Liver (tissue), 8 donors: ENCODE measurements at regions not wholly inside any gene's neighbourhood (a gene's known extent, or its start where the extent isn't known, plus 50 kb on each side); places are given as distances from the start of the nearest gene placed in this dataset.

ENCODE experiments used
- DNase-seq: peaks from one replicate; pipeline ENCODE4 v3.0.0-alpha.2; 2017; ENCODE audit warnings: low spot score
- H3K27ac ChIP-seq, 2 donors: one replicate each; pipeline ENCODE4 v1.7.0; 2013; ENCODE audit warnings: inconsistent platforms in 2 of 2, low read length in 2 of 2, control low read depth in 1 of 2, low read depth in 1 of 2, mild to moderate bottlenecking in 1 of 2
- H3K27me3 ChIP-seq, 4 donors: one replicate each; pipeline versions ENCODE4 v1.6.1 to v1.7.0; 2013; ENCODE audit warnings: low read length in 3 of 4, inconsistent platforms in 1 of 4, mild to moderate bottlenecking in 1 of 4, moderate library complexity in 1 of 4; ENCODE audit not compliant: control insufficient read depth in 4 of 4, insufficient read depth in 4 of 4
- H3K36me3 ChIP-seq, 4 donors: one replicate each; pipeline versions ENCODE4 v1.6.1 to v1.7.0; 2013; ENCODE audit warnings: low read length in 3 of 4, mild to moderate bottlenecking in 3 of 4, low read depth in 1 of 4, moderate library complexity in 1 of 4; ENCODE audit not compliant: control insufficient read depth in 4 of 4, insufficient read depth in 3 of 4
- H3K4me1 ChIP-seq, 4 donors: one replicate each; pipeline versions ENCODE4 v1.6.1 to v1.7.0; 2013; ENCODE audit warnings: low read length in 3 of 4, mild to moderate bottlenecking in 3 of 4, moderate library complexity in 1 of 4; ENCODE audit not compliant: control insufficient read depth in 4 of 4, insufficient read depth in 4 of 4
- H3K4me3 ChIP-seq, 3 donors: one replicate each; pipeline versions ENCODE4 v1.6.1 to v1.7.0; 2013; ENCODE audit warnings: low read length in 3 of 3, control low read depth in 1 of 3, low read depth in 1 of 3, mild to moderate bottlenecking in 1 of 3
- H3K9ac ChIP-seq, 2 donors: one replicate each; pipeline ENCODE4 v1.7.0; 2013; ENCODE audit warnings: low read length in 2 of 2, mild to moderate bottlenecking in 2 of 2, moderate library complexity in 2 of 2, control low read depth in 1 of 2, low read depth in 1 of 2
- H3K9me3 ChIP-seq, 4 donors: one replicate each; pipeline versions ENCODE4 v1.6.1 to v1.7.0; 2013; ENCODE audit warnings: low read length in 3 of 4; ENCODE audit not compliant: control insufficient read depth in 4 of 4
- ATF3 ChIP-seq: IDR thresholded peaks from 2 replicates; pipeline ENCODE4 v1.6.1; 2016; ENCODE audit warnings: antibody characterized with exemption
- CTCF ChIP-seq: fragments of 150-350 bp; IDR thresholded peaks from 2 replicates; pipeline ENCODE4 v1.5.1; 2017; ENCODE audit warnings: improper control_type of control experiment, low read depth, low read length; ENCODE audit not compliant: missing input control
- EGR1 ChIP-seq, 2 donors: IDR thresholded peaks; 2 replicates each; pipeline ENCODE4 v1.6.1; 2016 to 2018; ENCODE audit warnings: antibody characterized with exemption in 2 of 2, low read depth in 2 of 2
- FOXA1 ChIP-seq: IDR thresholded peaks from 2 replicates; pipeline ENCODE4 v1.6.1; 2016; ENCODE audit warnings: antibody characterized with exemption
- FOXA2 ChIP-seq: IDR thresholded peaks from 2 replicates; pipeline ENCODE4 v1.6.1; 2016; ENCODE audit warnings: antibody characterized with exemption
- GABPA ChIP-seq, 2 donors: IDR thresholded peaks in 1 of 2; conservative IDR thresholded peaks in 1 of 2; 2 replicates each; pipeline ENCODE4 v1.6.1; 2016; ENCODE audit warnings: antibody characterized with exemption in 2 of 2, mild to moderate bottlenecking in 1 of 2, moderate library complexity in 1 of 2
- HNF4A ChIP-seq, 2 donors: conservative IDR thresholded peaks; 2 replicates each; pipeline ENCODE4 v1.6.1; 2016; ENCODE audit warnings: antibody characterized with exemption in 2 of 2, mild to moderate bottlenecking in 2 of 2
- HNF4G ChIP-seq: IDR thresholded peaks from 2 replicates; pipeline ENCODE4 v1.6.1; 2016; ENCODE audit warnings: antibody characterized with exemption
- JUND ChIP-seq, 2 donors: IDR thresholded peaks; 2 replicates each; pipeline ENCODE4 v1.6.1; 2016; ENCODE audit warnings: antibody characterized with exemption in 2 of 2
- NR2F2 ChIP-seq: IDR thresholded peaks from 2 replicates; pipeline ENCODE4 v1.6.1; 2016; ENCODE audit warnings: antibody characterized with exemption
- RAD21 ChIP-seq, 2 donors: IDR thresholded peaks; 2 replicates each; pipeline ENCODE4 v1.6.1; 2016; ENCODE audit warnings: antibody characterized with exemption in 2 of 2, mild to moderate bottlenecking in 2 of 2
- REST ChIP-seq: IDR thresholded peaks from 2 replicates; pipeline ENCODE4 v1.6.1; 2016; ENCODE audit warnings: antibody characterized with exemption, mild to moderate bottlenecking
- SP1 ChIP-seq: IDR thresholded peaks from 2 replicates; pipeline ENCODE4 v1.6.1; 2018; ENCODE audit warnings: antibody characterized with exemption, mild to moderate bottlenecking
- TAF1 ChIP-seq: conservative IDR thresholded peaks from 2 replicates; pipeline ENCODE4 v1.6.1; 2016; ENCODE audit warnings: antibody characterized with exemption, mild to moderate bottlenecking
- YY1 ChIP-seq: IDR thresholded peaks from 2 replicates; pipeline ENCODE4 v1.6.1; 2016; ENCODE audit warnings: antibody characterized with exemption, mild to moderate bottlenecking
- WGBS: extraction: QIAGEN DNeasy Blood & Tissue Kit; methylation state at CpG from one replicate; pipeline ENCODE4 v1.1.7; 2013; 5-methylcytosine and 5-hydroxymethylcytosine counted together
- donor health status: healthy.
- donor health status: healthy.
- donor health status: healthy.
- donor health status: healthy.
- donor health status: healthy.

- Histone ChIP-seq H3K9me3 (no peaks in the 10 kb centered on the region), H3K27me3 (no peaks in the 10 kb centered on the region), H3K27ac (no peak overlapping the region), H3K4me1 (peaks cover 2 to 17% (median 10%) of the 10 kb centered on the region in 4 donors), H3K9ac (no peak overlapping the region), H3K36me3 (peaks cover 0 to 7% (median 1%) of the 10 kb centered on the region in 4 donors), H3K4me3 (no peak overlapping the region)
- TF ChIP-seq HNF4G, result no peak
- TF ChIP-seq YY1, result no peak
- TF ChIP-seq ATF3, result no peak
- no peak for TF ChIP-seq REST
- no peak for TF ChIP-seq CTCF
- TF ChIP-seq TAF1, result no peak
- no peak for TF ChIP-seq SP1
- TF ChIP-seq EGR1 (IDR thresholded peaks at IDR 0.05; ENCODE audit: low read depth in 2 of 2), result no peak
- TF ChIP-seq JUND (IDR thresholded peaks at IDR 0.05), result no peak
- no peak for TF ChIP-seq HNF4A (conservative IDR thresholded peaks at IDR 0.05)
- no peak for TF ChIP-seq GABPA (IDR thresholded peaks at IDR 0.05 in 1 of 2, conservative IDR thresholded peaks at IDR 0.05 in 1 of 2)
- 92% methylated on average over 2 of the region's 2 CpGs for WGBS
- DNase-seq, result no peak
Measured at GRCh38 chrX:115939636-115940160, 230.8 kb upstream of the AGTR2 start.

- TF ChIP-seq HNF4A (conservative IDR thresholded peaks at IDR 0.05), result no peak
- TF ChIP-seq HNF4G, result no peak
- TF ChIP-seq TAF1, result no peak
- TF ChIP-seq RAD21 (IDR thresholded peaks at IDR 0.05), result no peak
- TF ChIP-seq REST, result no peak
- no peak for TF ChIP-seq JUND (IDR thresholded peaks at IDR 0.05)
- TF ChIP-seq FOXA2, result no peak
- TF ChIP-seq NR2F2, result no peak
- TF ChIP-seq FOXA1, result no peak
- no peak for TF ChIP-seq GABPA (IDR thresholded peaks at IDR 0.05 in 1 of 2, conservative IDR thresholded peaks at IDR 0.05 in 1 of 2)
- TF ChIP-seq CTCF, result no peak
- H3K36me3 ChIP-seq, result peaks cover 0 to 4% (median 0%) of the 10 kb centered on the region in 4 donors
Measured at GRCh38 chrX:115940348-115940747, 230.2 kb upstream of the AGTR2 start.

More at GRCh38 chrX:115940348-115940747, 230.2 kb upstream of the AGTR2 start:
- Histone ChIP-seq H3K9ac (no peak overlapping the region), H3K9me3 (no peaks in the 10 kb centered on the region), H3K4me1 (peaks cover 2 to 17% (median 10%) of the 10 kb centered on the region in 4 donors), H3K4me3 (no peak overlapping the region), H3K27ac (no peak overlapping the region), H3K27me3 (no peaks in the 10 kb centered on the region)
- DNase-seq, result no peak
- WGBS, result 98% methylated on average over 2 of the region's 2 CpGs
